Caco-2 (cell line): ENCODE measurements at regions not wholly inside any gene's neighbourhood (a gene's known extent, or its start where the extent isn't known, plus 50 kb on each side); places are given as distances from the start of the nearest gene placed in this dataset.

Source experiments
- BruUV-seq: library from RNA; stranded (reverse); fragments of 400-500 nt; replicated peaks from 2 replicates; lab custom pipeline; 2021; lab: Mats Ljungman, UMichigan
- CTCF ChIA-PET: fragments of 300-600 bp; sonication (Branson Sonifier 250); formaldehyde crosslinking; loops from one replicate; lab custom pipeline; 2022; ENCODE audit warnings: antibody characterized with exemption; lab: Charles Lee
- POLR2A ChIA-PET: fragments of 300-600 bp; sonication (Branson Sonifier 250); formaldehyde crosslinking; loops from one replicate; lab custom pipeline; 2022; ENCODE audit warnings: antibody characterized with exemption; lab: Charles Lee
- DNase-seq, 2 experiments: peaks; one replicate each; pipeline versions ENCODE4 v3.0.0 to v3.0.0-alpha.2; 2020 to 2022
- H3K27me3 ChIP-seq: replicated peaks from 2 replicates; pipeline ENCODE4 v1.6.0; 2011; ENCODE audit warnings: low read length; ENCODE audit not compliant: control insufficient read depth, insufficient read depth
- H3K36me3 ChIP-seq: 2 replicates; pipeline ENCODE4 v1.5.1; 2011; ENCODE audit warnings: low read length; ENCODE audit not compliant: control insufficient read depth, insufficient read depth
- H3K4me1 ChIP-seq: fragments of 250-450 bp; sonication (Bioruptor Pico); 2 replicates; pipeline ENCODE4 v1.5.1; 2020; ENCODE audit warnings: mild to moderate bottlenecking
- H3K4me3 ChIP-seq: 2 replicates; pipeline ENCODE4 v1.5.1; 2011; ENCODE audit warnings: low read depth, mild to moderate bottlenecking, control low read depth, low read length
- H3K9me3 ChIP-seq: fragments of 250-450 bp; sonication (Bioruptor Pico); 2 replicates; pipeline ENCODE4 v1.5.1; 2020; ENCODE audit warnings: mild to moderate bottlenecking, moderate library complexity
- H3K27ac Mint-ChIP-seq: one replicate; pipeline ENCODE4 v1.8.0; 2022; ENCODE audit warnings: mixed read lengths; ENCODE audit not compliant: unreplicated experiment
- H3K27me3 Mint-ChIP-seq: one replicate; pipeline ENCODE4 v1.8.0; 2022; ENCODE audit warnings: mixed read lengths; ENCODE audit not compliant: insufficient read depth, unreplicated experiment
- H3K36me3 Mint-ChIP-seq: one replicate; pipeline ENCODE4 v1.8.0; 2022; ENCODE audit warnings: mild to moderate bottlenecking, mixed read lengths; ENCODE audit not compliant: insufficient read depth, unreplicated experiment
- H3K4me1 Mint-ChIP-seq: one replicate; pipeline ENCODE4 v1.8.0; 2022; ENCODE audit warnings: low read depth, mixed read lengths; ENCODE audit not compliant: unreplicated experiment
- H3K4me3 Mint-ChIP-seq: one replicate; pipeline ENCODE4 v1.8.0; 2022; ENCODE audit warnings: mild to moderate bottlenecking, moderate library complexity, mixed read lengths; ENCODE audit not compliant: unreplicated experiment
- H3K9me3 Mint-ChIP-seq: one replicate; pipeline ENCODE4 v1.8.0; 2022; ENCODE audit warnings: mixed read lengths; ENCODE audit not compliant: unreplicated experiment
- CTCF ChIP-seq, 2 experiments: fragments of 200-600 bp in 1 of 2; IDR thresholded peaks; 1 replicate in 1 of 2; 2 replicates in 1 of 2; pipeline versions ENCODE4 v1.5.1 to v1.8.0; 2011 to 2022; ENCODE audit warnings: antibody characterized with exemption in 1 of 2, control low read depth in 1 of 2, inconsistent platforms in 1 of 2, low read depth in 1 of 2, low read length in 1 of 2, mild to moderate bottlenecking in 1 of 2, moderate library complexity in 1 of 2; ENCODE audit not compliant: insufficient read depth in 1 of 2, severe bottlenecking in 1 of 2, unreplicated experiment in 1 of 2
- intact Hi-C: fragments of 100-400 bp; cut with micrococcal nuclease; formaldehyde crosslinking; loops from one replicate; pipeline ENCODE4 v1.10.0; 2022; ENCODE audit not compliant: unreplicated experiment

GRCh38 chr7:121666306-121666705 lies 206.7 kb upstream of the PTPRZ1 start:
- POLR2A ChIA-PET: no interaction called here
- BruUV-seq: no TSS peak

GRCh38 chr7:121643320-121643719 lies 229.6 kb upstream of the PTPRZ1 start:
- intact Hi-C loops: no loop called here
- Histone ChIP-seq H3K9me3 (no peaks in the 10 kb centered on the region), H3K36me3 (no peaks in the 10 kb centered on the region), H3K4me1 (no peaks in the 10 kb centered on the region), H3K27me3 (no peaks in the 10 kb centered on the region), H3K4me3 (no peak overlapping the region)
- Mint-ChIP-seq H3K27ac (no peak overlapping the region), H3K36me3 (no peaks in the 10 kb centered on the region), H3K9me3 (no peaks in the 10 kb centered on the region), H3K4me1 (no peaks in the 10 kb centered on the region), H3K27me3 (no peaks in the 10 kb centered on the region), H3K4me3 (no peak overlapping the region)
- ChIA-PET POLR2A (no interaction called here), CTCF (no interaction called here)
- no peak for TF ChIP-seq CTCF (IDR thresholded peaks at IDR 0.05; ENCODE audit: insufficient read depth in 1 of 2, low read depth in 1 of 2, low read length in 1 of 2, severe bottlenecking in 1 of 2, unreplicated experiment in 1 of 2)
- no peak for DNase-seq
- no TSS peak for BruUV-seq

More at GRCh38 chr7:121666306-121666705, 206.7 kb upstream of the PTPRZ1 start:
- H3K27me3 ChIP-seq: no peaks in the 10 kb centered on the region
- TF ChIP-seq CTCF (IDR thresholded peaks at IDR 0.05; ENCODE audit: insufficient read depth in 1 of 2, low read depth in 1 of 2, low read length in 1 of 2, severe bottlenecking in 1 of 2, unreplicated experiment in 1 of 2): no peak
- H3K27me3 Mint-ChIP-seq: peaks cover 2% of the 10 kb centered on the region
- no peak overlapping the region for H3K4me3 ChIP-seq
- DNase-seq: no peak
- intact Hi-C loops: no loop called here
- peaks cover 15% of the 10 kb centered on the region for H3K9me3 Mint-ChIP-seq
- no peak overlapping the region for H3K27ac Mint-ChIP-seq
- no peak overlapping the region for H3K4me3 Mint-ChIP-seq
- H3K4me1 Mint-ChIP-seq: no peaks in the 10 kb centered on the region
- no peaks in the 10 kb centered on the region for H3K36me3 Mint-ChIP-seq
- CTCF ChIA-PET: no interaction called here
- no peaks in the 10 kb centered on the region for H3K4me1 ChIP-seq
- H3K9me3 ChIP-seq: 0 out of 2 replicates have a peak, but pooled peaks cover 10% of the 10 kb centered on the region
- no peaks in the 10 kb centered on the region for H3K36me3 ChIP-seq

- H3K4me1 ChIP-seq: no peaks in the 10 kb centered on the region
- CTCF ChIA-PET: no interaction called here
- POLR2A ChIA-PET: no interaction called here
- no peaks in the 10 kb centered on the region for H3K27me3 ChIP-seq
- H3K9me3 Mint-ChIP-seq: no peaks in the 10 kb centered on the region
- H3K36me3 ChIP-seq: no peaks in the 10 kb centered on the region
- no peaks in the 10 kb centered on the region for H3K4me1 Mint-ChIP-seq
- BruUV-seq: no TSS peak
- no peaks in the 10 kb centered on the region for H3K27me3 Mint-ChIP-seq
- no peak for TF ChIP-seq CTCF (IDR thresholded peaks at IDR 0.05; ENCODE audit: insufficient read depth in 1 of 2, low read depth in 1 of 2, low read length in 1 of 2, severe bottlenecking in 1 of 2, unreplicated experiment in 1 of 2)
- no peaks in the 10 kb centered on the region for H3K9me3 ChIP-seq
- no peak overlapping the region for H3K27ac Mint-ChIP-seq
- no peaks in the 10 kb centered on the region for H3K36me3 Mint-ChIP-seq
- H3K4me3 Mint-ChIP-seq: no peak overlapping the region
- DNase-seq: no peak
- H3K4me3 ChIP-seq: no peak overlapping the region
- intact Hi-C loops: no loop called here
Measured at GRCh38 chr7:121639705-121640104, 233.3 kb upstream of the PTPRZ1 start.
